ENCODE measurements at regions not wholly inside any gene's neighbourhood (a gene's known extent, or its start where the extent isn't known, plus 50 kb on each side); places are given as distances from the start of the nearest gene placed in this dataset.

- TF ChIP-seq POLR2A (IDR thresholded peaks at IDR 0.05; ENCODE audit: low read depth, low read length) (no peak), DPF2 (IDR thresholded peaks at IDR 0.05) (no peak), SIX5 (IDR thresholded peaks at IDR 0.05; ENCODE audit: low read depth, low read length, severe bottlenecking) (no peak), SKIL (IDR thresholded peaks at IDR 0.05; ENCODE audit: low read depth, poor library complexity, severe bottlenecking) (no peak), SUPT20H (IDR thresholded peaks at IDR 0.05; ENCODE audit: borderline replicate concordance, control insufficient read depth, low read depth, low read length) (no peak), TAF1 (IDR thresholded peaks at IDR 0.05; ENCODE audit: borderline replicate concordance, low read depth, low read length) (no peak), FOXM1 (IDR thresholded peaks at IDR 0.05; ENCODE audit: low read depth, low read length) (no peak), STAT1 (conservative IDR thresholded peaks at IDR 0.05) (no peak), RAD21 (IDR thresholded peaks at IDR 0.05; ENCODE audit: insufficient read depth, low read depth, low read length) (no peak), CHD4 (IDR thresholded peaks at IDR 0.05) (no peak)
- TF ChIP-seq, protein P1, sequence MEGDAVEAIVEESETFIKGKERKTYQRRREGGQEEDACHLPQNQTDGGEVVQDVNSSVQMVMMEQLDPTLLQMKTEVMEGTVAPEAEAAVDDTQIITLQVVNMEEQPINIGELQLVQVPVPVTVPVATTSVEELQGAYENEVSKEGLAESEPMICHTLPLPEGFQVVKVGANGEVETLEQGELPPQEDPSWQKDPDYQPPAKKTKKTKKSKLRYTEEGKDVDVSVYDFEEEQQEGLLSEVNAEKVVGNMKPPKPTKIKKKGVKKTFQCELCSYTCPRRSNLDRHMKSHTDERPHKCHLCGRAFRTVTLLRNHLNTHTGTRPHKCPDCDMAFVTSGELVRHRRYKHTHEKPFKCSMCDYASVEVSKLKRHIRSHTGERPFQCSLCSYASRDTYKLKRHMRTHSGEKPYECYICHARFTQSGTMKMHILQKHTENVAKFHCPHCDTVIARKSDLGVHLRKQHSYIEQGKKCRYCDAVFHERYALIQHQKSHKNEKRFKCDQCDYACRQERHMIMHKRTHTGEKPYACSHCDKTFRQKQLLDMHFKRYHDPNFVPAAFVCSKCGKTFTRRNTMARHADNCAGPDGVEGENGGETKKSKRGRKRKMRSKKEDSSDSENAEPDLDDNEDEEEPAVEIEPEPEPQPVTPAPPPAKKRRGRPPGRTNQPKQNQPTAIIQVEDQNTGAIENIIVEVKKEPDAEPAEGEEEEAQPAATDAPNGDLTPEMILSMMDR (IDR thresholded peaks at IDR 0.05 in 2 of 3, conservative IDR thresholded peaks at IDR 0.05 in 1 of 3; ENCODE audit: control insufficient read depth in 2 of 3, extremely low read depth in 1 of 3, insufficient read depth in 1 of 3, low read depth in 3 of 3, low read length in 3 of 3), result no peak
Measured at GRCh38 chr4:45043911-45044310, 317.6 kb upstream of the GNPDA2 start.

All from GM12878 (cell line).